Tibial artery (tissue), 4 donors: ENCODE measurements at regions not wholly inside any gene's neighbourhood (a gene's known extent, or its start where the extent isn't known, plus 50 kb on each side); places are given as distances from the start of the nearest gene placed in this dataset.

Experiments used
- DNase-seq, 2 donors: peaks; one replicate each; pipeline ENCODE4 v3.0.0-alpha.2; 2019
- H3K27ac ChIP-seq, 2 donors: fragments of 200-600 bp; sonication (generic) in 1 of 2; 1 replicate in 1 of 2; 2 replicates in 1 of 2; pipeline ENCODE4 v1.5.1; 2018 to 2019; ENCODE audit warnings: mild to moderate bottlenecking in 1 of 2
- H3K27me3 ChIP-seq, 2 donors: fragments of 200-600 bp; sonication (generic) in 1 of 2; one replicate each; pipeline versions ENCODE4 v1.5.1 to v1.6.0; 2016 to 2019
- H3K36me3 ChIP-seq, 3 donors: fragments of 200-600 bp; sonication (generic) in 2 of 3; one replicate each; pipeline ENCODE4 v1.5.1; 2016 to 2019; ENCODE audit warnings: mild to moderate bottlenecking in 2 of 3
- H3K4me1 ChIP-seq, 4 donors: fragments of 200-600 bp; sonication (generic) in 2 of 4; 1 replicate in 3 of 4; 2 replicates in 1 of 4; pipeline ENCODE4 v1.5.1; 2016 to 2019
- H3K4me3 ChIP-seq, 2 donors: fragments of 200-600 bp; sonication (generic) in 1 of 2; 1 replicate in 1 of 2; 2 replicates in 1 of 2; pipeline ENCODE4 v1.5.1; 2018 to 2019; ENCODE audit warnings: mild to moderate bottlenecking in 2 of 2
- H3K9me3 ChIP-seq, 3 donors: fragments of 200-600 bp; sonication (generic) in 1 of 3; one replicate each; pipeline ENCODE4 v1.5.1; 2016 to 2019
- intact Hi-C: fragments of 100-400 bp; cut with DNase I; formaldehyde crosslinking; loops from one replicate; pipeline ENCODE4 v1.15.0; 2023; ENCODE audit warnings: low total_unique reads
- TF ChIP-seq, protein P1 (sequence below), 2 experiments: fragments of 200-600 bp in 1 of 2; fragments of 450-650 bp in 1 of 2; IDR thresholded peaks; one replicate each; pipeline ENCODE4 v1.5.1; 2017 to 2019; ENCODE audit warnings: antibody characterized with exemption in 2 of 2, mild to moderate bottlenecking in 1 of 2, moderate library complexity in 1 of 2

DNA sequence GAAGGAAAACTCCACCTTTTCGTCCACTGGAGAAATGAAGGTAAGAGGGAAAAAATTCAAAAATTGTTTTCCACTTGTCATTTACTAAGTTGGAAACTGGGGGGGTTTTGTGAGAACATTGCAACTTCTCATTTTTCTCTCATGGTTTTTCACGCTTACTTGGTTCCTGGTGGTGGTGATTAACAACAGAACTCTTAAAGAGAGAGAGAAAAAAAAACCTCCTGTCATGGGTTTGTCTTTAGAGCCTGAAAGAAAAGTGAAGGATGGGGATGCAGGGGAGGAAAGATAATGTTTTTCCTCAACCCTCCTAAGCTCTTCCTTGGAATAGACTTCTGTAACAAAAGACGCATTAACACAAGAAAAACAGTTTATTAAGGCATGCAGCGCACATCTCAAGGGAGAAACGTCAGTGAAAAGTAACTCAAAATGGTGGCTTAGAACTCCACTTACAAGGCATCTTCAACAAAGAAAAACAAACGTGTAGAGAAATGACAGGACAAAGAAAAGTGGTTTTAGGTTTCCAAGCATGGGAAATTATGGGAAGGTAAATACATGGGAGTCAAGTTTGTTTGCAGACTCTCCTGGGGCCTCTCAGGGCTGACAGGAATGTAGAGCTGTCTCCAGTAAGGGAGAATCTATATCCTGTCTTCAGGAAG lies 81.9 kb upstream of the ATF7IP start:
- TF ChIP-seq, protein P1, sequence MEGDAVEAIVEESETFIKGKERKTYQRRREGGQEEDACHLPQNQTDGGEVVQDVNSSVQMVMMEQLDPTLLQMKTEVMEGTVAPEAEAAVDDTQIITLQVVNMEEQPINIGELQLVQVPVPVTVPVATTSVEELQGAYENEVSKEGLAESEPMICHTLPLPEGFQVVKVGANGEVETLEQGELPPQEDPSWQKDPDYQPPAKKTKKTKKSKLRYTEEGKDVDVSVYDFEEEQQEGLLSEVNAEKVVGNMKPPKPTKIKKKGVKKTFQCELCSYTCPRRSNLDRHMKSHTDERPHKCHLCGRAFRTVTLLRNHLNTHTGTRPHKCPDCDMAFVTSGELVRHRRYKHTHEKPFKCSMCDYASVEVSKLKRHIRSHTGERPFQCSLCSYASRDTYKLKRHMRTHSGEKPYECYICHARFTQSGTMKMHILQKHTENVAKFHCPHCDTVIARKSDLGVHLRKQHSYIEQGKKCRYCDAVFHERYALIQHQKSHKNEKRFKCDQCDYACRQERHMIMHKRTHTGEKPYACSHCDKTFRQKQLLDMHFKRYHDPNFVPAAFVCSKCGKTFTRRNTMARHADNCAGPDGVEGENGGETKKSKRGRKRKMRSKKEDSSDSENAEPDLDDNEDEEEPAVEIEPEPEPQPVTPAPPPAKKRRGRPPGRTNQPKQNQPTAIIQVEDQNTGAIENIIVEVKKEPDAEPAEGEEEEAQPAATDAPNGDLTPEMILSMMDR (IDR thresholded peaks at IDR 0.05): no peak
- Histone ChIP-seq H3K9me3 (no peaks in the 10 kb centered on the region), H3K27me3 (no peaks in the 10 kb centered on the region), H3K4me3 (no peak overlapping the region), H3K36me3 (no peaks in the 10 kb centered on the region), H3K4me1 (no peaks in the 10 kb centered on the region), H3K27ac (no peak overlapping the region)
- no peak for DNase-seq
- intact Hi-C loops: no loop called here

GRCh38 chr12:14284184-14284722 lies 81.2 kb upstream of the ATF7IP start:
- TF ChIP-seq, protein P1 (IDR thresholded peaks at IDR 0.05): no peak
- Histone ChIP-seq H3K36me3 (no peaks in the 10 kb centered on the region), H3K27ac (no peak overlapping the region), H3K4me1 (no peaks in the 10 kb centered on the region), H3K27me3 (no peaks in the 10 kb centered on the region), H3K4me3 (no peak overlapping the region), H3K9me3 (no peaks in the 10 kb centered on the region)
- DNase-seq: no peak
- intact Hi-C loops: no loop called here

DNA sequence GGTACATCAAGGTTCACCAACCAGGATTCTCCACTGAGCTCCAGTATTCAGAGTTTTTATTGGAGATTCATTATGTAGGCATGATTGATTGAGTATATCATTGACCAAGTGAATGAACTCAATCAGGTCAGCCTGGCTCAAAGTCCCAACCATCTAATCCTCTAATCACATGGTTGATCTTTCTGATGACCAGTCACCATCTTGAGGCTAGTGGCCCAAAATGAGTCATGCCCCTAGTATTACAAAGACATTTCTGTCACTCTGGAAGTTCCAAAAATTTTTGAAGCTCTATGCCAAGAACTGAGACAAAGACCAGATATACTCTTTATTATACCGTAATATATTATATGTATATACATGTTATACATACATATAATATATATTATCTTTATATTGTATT lies 75.9 kb upstream of the ATF7IP start:
- TF ChIP-seq, protein P1 (IDR thresholded peaks at IDR 0.05): no peak
- Histone ChIP-seq H3K36me3 (no peaks in the 10 kb centered on the region), H3K4me1 (no peaks in the 10 kb centered on the region), H3K9me3 (no peaks in the 10 kb centered on the region), H3K27me3 (no peaks in the 10 kb centered on the region), H3K4me3 (no peak overlapping the region), H3K27ac (no peak overlapping the region)
- DNase-seq: no peak
- intact Hi-C loops: no loop called here

- H3K4me3 ChIP-seq: no peak overlapping the region
- H3K36me3 ChIP-seq: no peaks in the 10 kb centered on the region
- TF ChIP-seq, protein P1 (IDR thresholded peaks at IDR 0.05): no peak
- no peaks in the 10 kb centered on the region for H3K4me1 ChIP-seq
- no peaks in the 10 kb centered on the region for H3K27me3 ChIP-seq
- H3K27ac ChIP-seq: no peak overlapping the region
- no peaks in the 10 kb centered on the region for H3K9me3 ChIP-seq
- intact Hi-C loops: no loop called here
- no peak for DNase-seq
These were observed 74.5 kb upstream of the ATF7IP start for GRCh38 chr12:14290951-14291350.

DNA sequence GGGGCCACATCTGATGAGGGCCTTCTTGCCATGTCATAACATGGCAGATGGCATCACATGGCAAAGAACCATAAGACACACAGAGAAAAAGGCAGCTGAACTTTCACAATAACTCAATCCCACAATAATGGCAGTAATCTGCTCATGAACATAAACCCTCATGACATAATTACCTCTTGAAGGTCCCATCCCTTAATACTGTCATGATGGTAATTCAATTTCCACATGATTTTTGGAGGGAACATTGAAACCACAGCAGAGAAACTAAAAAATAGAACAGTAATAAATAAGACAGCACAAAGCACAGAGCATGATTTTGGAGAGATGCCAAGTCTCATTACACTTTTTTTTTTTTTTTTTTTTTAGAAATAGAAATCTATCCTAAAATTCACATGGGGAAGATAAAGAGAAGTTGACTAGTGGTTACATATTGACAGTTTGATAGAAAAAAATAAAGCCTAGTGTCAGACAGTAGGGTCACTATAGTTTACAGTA lies 61.8 kb upstream of the ATF7IP start:
- Histone ChIP-seq H3K36me3 (no peaks in the 10 kb centered on the region), H3K4me3 (no peak overlapping the region), H3K9me3 (peaks cover 0 to 14% (median 5%) of the 10 kb centered on the region in 3 donors), H3K27me3 (no peaks in the 10 kb centered on the region), H3K27ac (no peak overlapping the region), H3K4me1 (no peaks in the 10 kb centered on the region)
- intact Hi-C loops: no loop called here
- TF ChIP-seq, protein P1 (IDR thresholded peaks at IDR 0.05): no peak
- no peak for DNase-seq
